CD4-positive, alpha-beta memory T cell (primary cell): ENCODE measurements at regions not wholly inside any gene's neighbourhood (a gene's known extent, or its start where the extent isn't known, plus 50 kb on each side); places are given as distances from the start of the nearest gene placed in this dataset.
A peak's percentile ranks its signal among the peaks of the same experiment; 100 is the strongest.
"Not testable (repeated sequence)": the region's sequence is repeated elsewhere in the genome, so short reads cannot be mapped to it uniquely, and the experiment has no call there.

Source experiments
- CTCF ChIA-PET: fragments of 350-600 bp; sonication (Branson Sonifier 250); formaldehyde crosslinking; loops from one replicate; lab custom pipeline; 2021; ENCODE audit warnings: inconsistent platforms; ENCODE audit not compliant: partially characterized antibody; lab: Charles Lee
- POLR2A ChIA-PET: fragments of 350-600 bp; sonication (Branson Sonifier 250); formaldehyde crosslinking; loops from one replicate; lab custom pipeline; 2021; ENCODE audit not compliant: partially characterized antibody; lab: Charles Lee
- DNase-seq, 5 donors: peaks; one replicate each; pipeline versions ENCODE4 v3.0.0 to v3.0.0-alpha.2; 2020 to 2022; ENCODE audit warnings: mixed read lengths in 1 of 5
- H3K27ac ChIP-seq: one replicate; pipeline ENCODE4 v1.7.0; 2013; ENCODE audit warnings: low read depth, low read length
- H3K27me3 ChIP-seq: 2 replicates; pipeline ENCODE4 v1.7.0; 2013; ENCODE audit warnings: mild to moderate bottlenecking, low read length, moderate library complexity; ENCODE audit not compliant: insufficient read depth
- H3K36me3 ChIP-seq: 2 replicates; pipeline ENCODE4 v1.7.0; 2013; ENCODE audit warnings: mild to moderate bottlenecking, low read length, moderate library complexity; ENCODE audit not compliant: insufficient read depth
- H3K4me1 ChIP-seq: 2 replicates; pipeline ENCODE4 v1.7.0; 2013; ENCODE audit warnings: mild to moderate bottlenecking, low read length, moderate library complexity; ENCODE audit not compliant: insufficient read depth
- H3K4me3 ChIP-seq, 2 donors: one replicate each; pipeline ENCODE4 v1.7.0; 2013; ENCODE audit warnings: low read length in 2 of 2, mild to moderate bottlenecking in 1 of 2
- H3K9me3 ChIP-seq, 2 donors: one replicate each; pipeline ENCODE4 v1.7.0; 2013; ENCODE audit warnings: low read length in 2 of 2, control low read depth in 1 of 2; ENCODE audit not compliant: control insufficient read depth in 1 of 2
- H3K27ac Mint-ChIP-seq, 7 donors: one replicate each; pipeline ENCODE4 v1.8.0; 2020 to 2021; ENCODE audit warnings: mixed read lengths in 7 of 7, mild to moderate bottlenecking in 6 of 7, inconsistent platforms in 3 of 7, moderate library complexity in 3 of 7
- H3K27me3 Mint-ChIP-seq, 2 donors: one replicate each; pipeline ENCODE4 v1.8.0; 2020 to 2021; ENCODE audit warnings: mixed read lengths in 2 of 2
- H3K36me3 Mint-ChIP-seq, 2 donors: one replicate each; pipeline ENCODE4 v1.8.0; 2020 to 2021; ENCODE audit warnings: mixed read lengths in 2 of 2, inconsistent platforms in 1 of 2, mild to moderate bottlenecking in 1 of 2
- H3K4me1 Mint-ChIP-seq, 4 donors: one replicate each; pipeline ENCODE4 v1.8.0; 2020 to 2021; ENCODE audit warnings: mixed read lengths in 4 of 4, mild to moderate bottlenecking in 1 of 4
- H3K4me3 Mint-ChIP-seq, 8 donors: one replicate each; pipeline ENCODE4 v1.8.0; 2020 to 2021; ENCODE audit warnings: mixed read lengths in 8 of 8, mild to moderate bottlenecking in 7 of 8, moderate library complexity in 6 of 8, inconsistent platforms in 3 of 8
- H3K9me3 Mint-ChIP-seq, 8 donors: one replicate each; pipeline ENCODE4 v1.8.0; 2020 to 2021; ENCODE audit warnings: mixed read lengths in 8 of 8, mild to moderate bottlenecking in 5 of 8, inconsistent platforms in 3 of 8, moderate library complexity in 1 of 8
- intact Hi-C: fragments of 100-400 bp; cut with micrococcal nuclease; formaldehyde crosslinking; loops from one replicate; pipeline ENCODE4 v1.15.1; 2023

DNA sequence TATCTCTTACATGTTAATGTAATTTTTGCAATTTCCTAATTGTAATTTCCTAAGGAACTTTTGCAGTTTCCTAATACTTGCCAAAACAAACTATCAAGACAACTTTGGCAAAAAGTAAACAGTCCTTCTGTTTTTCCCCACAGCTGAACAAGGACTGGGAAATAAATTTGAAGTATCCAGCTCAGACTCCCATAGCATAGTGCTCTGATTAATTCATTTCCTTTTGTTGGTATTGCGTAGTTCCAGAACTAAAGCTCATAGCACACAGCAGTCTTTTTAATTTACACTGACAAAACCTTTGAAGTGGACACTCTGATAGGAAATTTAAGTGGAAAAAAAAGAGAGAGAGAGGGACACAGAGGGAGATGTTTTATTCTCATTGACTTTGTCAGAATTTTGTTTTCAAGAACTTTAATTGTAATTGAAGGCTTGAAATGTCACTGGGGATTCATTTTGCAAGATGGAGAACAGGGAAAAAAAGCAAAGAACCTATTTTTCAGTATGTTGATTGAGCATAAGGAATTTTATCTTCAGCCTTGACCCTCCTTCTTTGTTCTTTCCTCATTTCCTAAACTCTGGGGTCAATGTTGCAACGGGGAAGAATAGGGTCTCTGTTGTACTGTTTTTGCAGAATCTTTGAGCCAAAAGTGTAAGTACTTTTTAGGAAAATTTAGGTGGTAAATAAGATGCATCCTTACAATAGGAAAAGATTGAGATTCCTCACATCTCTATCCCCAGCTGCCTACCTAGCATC lies 232.2 kb upstream of the NPSR1 start:
- peak overlapping the region in 1 of 8 donors; percentile 28 for H3K4me3 Mint-ChIP-seq
- H3K9me3 Mint-ChIP-seq = peaks cover 0 to 7% (median under 1%) of the 10 kb centered on the region in 8 donors

DNA sequence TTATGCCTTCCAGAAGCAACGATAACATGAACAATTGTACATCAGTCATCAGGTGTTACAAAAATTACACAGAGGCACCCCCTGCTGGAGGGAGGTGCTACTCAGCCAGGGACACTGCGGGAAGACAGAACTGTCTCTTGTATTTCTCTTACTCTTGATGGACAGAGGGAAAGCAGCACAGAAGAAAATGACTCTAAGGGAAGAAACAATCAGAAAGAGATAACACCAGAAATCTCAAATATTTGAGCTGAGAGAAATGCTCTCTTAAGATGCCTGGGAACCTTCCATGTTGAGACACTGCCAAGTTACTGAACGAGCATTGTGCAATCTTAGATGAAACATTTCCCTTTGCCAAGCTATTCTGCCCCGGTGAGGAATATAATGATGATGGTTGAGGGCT lies 227.6 kb upstream of the NPSR1 start:
- Histone ChIP-seq H3K36me3 (no peaks in the 10 kb centered on the region), H3K9me3 (no peaks in the 10 kb centered on the region), H3K4me3 (no peak overlapping the region), H3K27me3 (no peaks in the 10 kb centered on the region), H3K27ac (no peak overlapping the region), H3K4me1 (no peaks in the 10 kb centered on the region)
- no peak for DNase-seq
- intact Hi-C loops = no loop called here
- peaks cover 0 to 17% (median 9%) of the 10 kb centered on the region in 8 donors for H3K9me3 Mint-ChIP-seq
- H3K4me3 Mint-ChIP-seq = no peak overlapping the region
- ChIA-PET CTCF (no interaction called here), POLR2A (no interaction called here)
- no peaks in the 10 kb centered on the region for H3K36me3 Mint-ChIP-seq
- no peak overlapping the region for H3K27ac Mint-ChIP-seq
- H3K27me3 Mint-ChIP-seq = no peaks in the 10 kb centered on the region
- no peaks in the 10 kb centered on the region for H3K4me1 Mint-ChIP-seq

More for the DNA sequence above, 232.2 kb upstream of the NPSR1 start:
- intact Hi-C loops = no loop called here
- ChIA-PET POLR2A (no interaction called here), CTCF (no interaction called here)
- Mint-ChIP-seq H3K4me1 (no peaks in the 10 kb centered on the region), H3K27ac (no peak overlapping the region), H3K27me3 (no peaks in the 10 kb centered on the region), H3K36me3 (no peaks in the 10 kb centered on the region)
- Histone ChIP-seq H3K27ac (no peak overlapping the region), H3K36me3 (no peaks in the 10 kb centered on the region), H3K27me3 (no peaks in the 10 kb centered on the region), H3K4me1 (no peaks in the 10 kb centered on the region), H3K4me3 (no peak overlapping the region), H3K9me3 (no peaks in the 10 kb centered on the region)
- DNase-seq = no peak

DNA sequence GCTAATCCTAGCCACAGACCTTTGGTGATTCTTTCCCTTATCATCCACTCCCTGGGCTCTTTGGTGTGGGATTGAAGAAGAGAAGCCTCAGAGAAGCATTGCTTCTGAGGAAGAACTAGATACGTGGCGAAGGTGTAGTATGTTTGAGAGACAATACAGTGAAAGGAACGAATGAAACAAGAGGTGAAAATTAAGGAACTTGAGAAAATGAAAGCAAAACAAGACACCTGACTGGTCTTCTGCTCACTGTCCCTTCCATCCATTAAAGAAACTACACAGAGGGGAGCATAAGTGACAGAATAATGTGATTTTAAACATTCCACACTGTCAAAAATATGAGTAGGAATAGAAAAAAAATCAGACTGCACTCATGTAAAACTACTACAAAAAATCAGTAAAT lies 219.6 kb upstream of the NPSR1 start:
- no peaks in the 10 kb centered on the region for H3K27me3 ChIP-seq
- H3K27ac ChIP-seq = no peak overlapping the region
- H3K9me3 ChIP-seq = no peaks in the 10 kb centered on the region
- ChIA-PET CTCF (no interaction called here), POLR2A (no interaction called here)
- no peak overlapping the region for H3K4me3 ChIP-seq
- Mint-ChIP-seq H3K4me1 (no peaks in the 10 kb centered on the region), H3K36me3 (no peaks in the 10 kb centered on the region), H3K4me3 (no peak overlapping the region), H3K9me3 (peaks cover 0 to 19% (median 9%) of the 10 kb centered on the region in 8 donors), H3K27me3 (no peaks in the 10 kb centered on the region), H3K27ac (no peak overlapping the region)
- no peak for DNase-seq
- no peaks in the 10 kb centered on the region for H3K4me1 ChIP-seq
- no peaks in the 10 kb centered on the region for H3K36me3 ChIP-seq
- intact Hi-C loops = no loop called here

DNA sequence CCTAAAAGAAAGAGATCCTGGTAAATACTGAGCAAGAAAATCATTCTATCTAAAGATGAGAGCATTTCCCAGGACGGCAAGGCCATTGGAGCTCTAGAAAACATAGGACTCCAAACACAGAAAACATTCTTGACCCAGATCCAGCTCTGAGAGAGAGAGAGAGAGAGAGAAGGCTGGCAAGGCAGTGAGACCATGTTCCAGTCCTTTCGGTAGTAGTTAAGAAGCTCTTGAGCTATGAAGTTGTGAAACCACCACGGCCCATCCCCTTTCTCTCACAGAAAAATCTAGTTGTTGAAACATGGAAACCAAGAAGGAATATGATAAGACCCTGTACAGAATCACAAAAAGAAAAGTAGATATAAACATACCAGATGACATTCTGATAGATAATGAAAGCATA lies 212.4 kb upstream of the NPSR1 start:
- no peaks in the 10 kb centered on the region for H3K27me3 Mint-ChIP-seq

DNA sequence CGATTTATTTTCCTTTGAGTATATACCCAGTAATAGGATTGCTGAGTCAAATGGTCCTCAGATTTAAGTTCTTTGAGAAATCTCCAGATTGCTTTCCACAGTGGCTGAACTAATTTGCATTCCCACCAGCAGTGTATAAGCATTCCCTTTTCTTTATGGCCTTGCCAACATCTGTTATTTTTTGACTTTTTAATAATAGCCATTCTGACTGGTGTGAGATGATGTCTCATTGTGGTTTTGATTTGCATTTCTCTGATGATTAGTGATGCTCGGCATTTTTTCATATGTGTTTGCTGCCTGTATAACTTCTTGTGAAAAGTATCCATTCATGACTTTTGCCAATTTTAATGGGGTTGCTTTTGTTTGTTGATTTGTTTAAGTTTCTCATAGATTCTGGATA lies 209.5 kb upstream of the NPSR1 start:
- intact Hi-C loops, H3K36me3 Mint-ChIP-seq, H3K27me3 Mint-ChIP-seq, H3K27me3 ChIP-seq, H3K4me3 ChIP-seq, H3K27ac Mint-ChIP-seq, DNase-seq, POLR2A ChIA-PET, H3K4me3 Mint-ChIP-seq, H3K4me1 Mint-ChIP-seq, H3K36me3 ChIP-seq, H3K4me1 ChIP-seq, H3K9me3 ChIP-seq, CTCF ChIA-PET, H3K27ac ChIP-seq: not testable (repeated sequence)
- H3K9me3 Mint-ChIP-seq = peaks cover 0 to 12% (median 4%) of the 10 kb centered on the region in 8 donors

More for the DNA sequence above, 212.4 kb upstream of the NPSR1 start:
- no peaks in the 10 kb centered on the region for H3K27me3 ChIP-seq
- H3K4me1 ChIP-seq = no peaks in the 10 kb centered on the region
- H3K27ac ChIP-seq = no peak overlapping the region
- intact Hi-C loops = no loop called here
- DNase-seq = no peak
- H3K9me3 Mint-ChIP-seq = peaks cover 0 to 13% (median 2%) of the 10 kb centered on the region in 8 donors
- ChIA-PET CTCF (no interaction called here), POLR2A (no interaction called here)
- H3K4me3 ChIP-seq = no peak overlapping the region
- H3K4me1 Mint-ChIP-seq = no peaks in the 10 kb centered on the region
- H3K27ac Mint-ChIP-seq = no peak overlapping the region
- H3K9me3 ChIP-seq = no peaks in the 10 kb centered on the region
- H3K36me3 Mint-ChIP-seq = no peaks in the 10 kb centered on the region
- no peak overlapping the region for H3K4me3 Mint-ChIP-seq
- no peaks in the 10 kb centered on the region for H3K36me3 ChIP-seq

DNA sequence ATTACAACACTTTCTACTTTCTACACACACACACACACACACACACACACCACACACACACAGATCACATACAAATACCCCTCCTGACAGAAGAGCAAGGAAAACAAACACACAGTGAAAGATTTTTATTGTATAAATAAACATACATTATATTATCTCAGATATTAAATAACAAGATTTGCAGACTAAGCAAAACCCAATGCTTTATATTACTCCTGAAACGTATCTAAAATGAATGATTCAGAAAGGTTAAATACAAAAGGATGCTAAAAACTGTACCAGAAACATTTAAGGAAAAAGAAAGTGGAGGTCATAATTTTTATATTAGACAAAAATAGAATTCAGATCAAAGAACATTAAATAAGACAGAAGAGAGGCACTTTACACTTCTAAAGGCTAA lies 208.3 kb upstream of the NPSR1 start:
- Histone ChIP-seq H3K27ac (no peak overlapping the region), H3K36me3 (no peaks in the 10 kb centered on the region), H3K27me3 (no peaks in the 10 kb centered on the region), H3K4me3 (no peak overlapping the region), H3K9me3 (no peaks in the 10 kb centered on the region), H3K4me1 (no peaks in the 10 kb centered on the region)
- DNase-seq = no peak
- Mint-ChIP-seq H3K27me3 (no peaks in the 10 kb centered on the region), H3K4me3 (no peak overlapping the region), H3K9me3 (peaks cover 0 to 9% (median 3%) of the 10 kb centered on the region in 8 donors), H3K4me1 (no peaks in the 10 kb centered on the region), H3K27ac (no peak overlapping the region), H3K36me3 (no peaks in the 10 kb centered on the region)
- ChIA-PET POLR2A (no interaction called here), CTCF (no interaction called here)
- intact Hi-C loops = no loop called here

DNA sequence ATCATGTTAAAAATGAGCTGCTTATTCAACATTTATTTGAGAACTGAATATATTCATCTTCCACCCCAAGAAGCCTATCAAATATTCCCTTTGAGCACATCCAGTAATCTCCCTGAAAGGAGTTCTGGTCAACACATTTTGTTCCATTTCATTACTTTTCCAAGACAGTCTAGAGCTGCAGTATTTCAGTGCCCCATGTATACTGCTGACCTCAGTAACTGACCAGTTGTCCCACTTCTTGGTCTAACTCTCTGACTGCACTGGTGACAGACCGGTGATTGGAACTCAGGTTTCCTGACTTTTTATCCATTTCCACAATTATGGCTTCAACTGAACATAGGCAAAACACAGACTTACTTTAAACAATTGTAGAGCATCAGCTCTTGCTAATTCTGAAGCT lies 206.8 kb upstream of the NPSR1 start:
- Histone ChIP-seq H3K27ac (no peak overlapping the region), H3K36me3 (no peaks in the 10 kb centered on the region), H3K4me1 (no peaks in the 10 kb centered on the region), H3K27me3 (no peaks in the 10 kb centered on the region), H3K9me3 (no peaks in the 10 kb centered on the region), H3K4me3 (no peak overlapping the region)
- H3K27me3 Mint-ChIP-seq = no peaks in the 10 kb centered on the region
- no peak for DNase-seq
- CTCF ChIA-PET = no interaction called here
- H3K27ac Mint-ChIP-seq = no peak overlapping the region
- no peaks in the 10 kb centered on the region for H3K4me1 Mint-ChIP-seq
- no peak overlapping the region for H3K4me3 Mint-ChIP-seq
- intact Hi-C loops = no loop called here
- no peaks in the 10 kb centered on the region for H3K36me3 Mint-ChIP-seq
- POLR2A ChIA-PET = no interaction called here
- peaks cover 0 to 9% (median under 1%) of the 10 kb centered on the region in 8 donors for H3K9me3 Mint-ChIP-seq
